Kidney epithelial cell (primary cell): ENCODE measurements at regions not wholly inside any gene's neighbourhood (a gene's known extent, or its start where the extent isn't known, plus 50 kb on each side); places are given as distances from the start of the nearest gene placed in this dataset.
"Not testable (repeated sequence)": the region's sequence is repeated elsewhere in the genome, so short reads cannot be mapped to it uniquely, and the experiment has no call there.

ENCODE experiments used
- DNase-seq: peaks from one replicate; pipeline ENCODE4 v3.0.0-alpha.2; 2010; ENCODE audit warnings: low read depth
- H3K27me3 ChIP-seq: 2 replicates; pipeline ENCODE4 v1.6.0; 2011; ENCODE audit warnings: low read length; ENCODE audit not compliant: control insufficient read depth, insufficient read depth
- H3K36me3 ChIP-seq: 2 replicates; pipeline ENCODE4 v1.5.1; 2011; ENCODE audit warnings: low read length; ENCODE audit not compliant: control insufficient read depth, insufficient read depth
- H3K4me3 ChIP-seq: 2 replicates; pipeline ENCODE4 v1.5.1; 2011; ENCODE audit warnings: low read depth, mild to moderate bottlenecking, control low read depth, low read length
- TF ChIP-seq, protein P1 (sequence below): IDR thresholded peaks from 2 replicates; pipeline ENCODE4 v1.5.1; 2011; ENCODE audit warnings: mild to moderate bottlenecking, moderate library complexity, low read length, control low read depth, inconsistent platforms; ENCODE audit not compliant: insufficient read depth, poor library complexity, severe bottlenecking

DNA sequence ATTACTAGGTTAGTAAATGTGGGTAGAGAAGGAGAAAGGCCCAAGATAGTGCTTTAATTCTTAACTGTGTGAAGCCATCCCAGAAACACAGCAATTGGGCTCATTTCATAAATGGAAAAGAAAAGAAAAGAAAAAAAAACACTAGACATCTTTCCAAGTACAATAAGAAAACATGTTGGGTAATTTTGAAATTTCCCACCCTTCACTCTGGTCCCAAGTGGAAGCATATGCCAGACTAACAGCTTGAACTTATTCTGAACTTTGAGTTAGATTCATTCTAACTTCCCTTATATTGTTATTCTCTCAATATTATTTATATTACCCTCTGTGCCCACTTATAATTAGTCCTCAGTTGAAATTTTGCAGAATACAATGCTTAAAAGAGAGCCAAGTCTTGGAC lies 113.4 kb upstream of the GHR start:
- no peaks in the 10 kb centered on the region for H3K27me3 ChIP-seq
- no peak for DNase-seq
- no peak overlapping the region for H3K4me3 ChIP-seq
- TF ChIP-seq, protein P1, sequence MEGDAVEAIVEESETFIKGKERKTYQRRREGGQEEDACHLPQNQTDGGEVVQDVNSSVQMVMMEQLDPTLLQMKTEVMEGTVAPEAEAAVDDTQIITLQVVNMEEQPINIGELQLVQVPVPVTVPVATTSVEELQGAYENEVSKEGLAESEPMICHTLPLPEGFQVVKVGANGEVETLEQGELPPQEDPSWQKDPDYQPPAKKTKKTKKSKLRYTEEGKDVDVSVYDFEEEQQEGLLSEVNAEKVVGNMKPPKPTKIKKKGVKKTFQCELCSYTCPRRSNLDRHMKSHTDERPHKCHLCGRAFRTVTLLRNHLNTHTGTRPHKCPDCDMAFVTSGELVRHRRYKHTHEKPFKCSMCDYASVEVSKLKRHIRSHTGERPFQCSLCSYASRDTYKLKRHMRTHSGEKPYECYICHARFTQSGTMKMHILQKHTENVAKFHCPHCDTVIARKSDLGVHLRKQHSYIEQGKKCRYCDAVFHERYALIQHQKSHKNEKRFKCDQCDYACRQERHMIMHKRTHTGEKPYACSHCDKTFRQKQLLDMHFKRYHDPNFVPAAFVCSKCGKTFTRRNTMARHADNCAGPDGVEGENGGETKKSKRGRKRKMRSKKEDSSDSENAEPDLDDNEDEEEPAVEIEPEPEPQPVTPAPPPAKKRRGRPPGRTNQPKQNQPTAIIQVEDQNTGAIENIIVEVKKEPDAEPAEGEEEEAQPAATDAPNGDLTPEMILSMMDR, result no peak
- no peaks in the 10 kb centered on the region for H3K36me3 ChIP-seq

DNA sequence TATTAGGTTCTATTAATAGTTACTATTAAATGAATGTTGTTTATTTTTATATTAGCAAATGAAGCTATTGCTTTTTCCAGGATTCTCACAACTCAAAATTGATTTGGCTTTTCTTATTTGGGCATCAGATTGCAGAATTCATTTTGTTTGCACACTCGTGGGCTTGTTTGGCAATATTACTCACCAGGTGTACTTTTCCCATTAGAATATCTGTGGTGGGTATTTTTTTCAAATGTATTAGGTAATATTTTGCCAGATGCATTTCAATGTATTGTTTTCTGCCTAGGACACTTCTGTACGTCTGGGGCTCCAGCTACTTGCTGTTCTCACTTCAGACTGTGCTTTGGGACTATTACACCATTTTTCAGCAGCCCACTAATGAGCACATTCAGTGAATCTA lies 108.0 kb upstream of the GHR start:
- Histone ChIP-seq H3K36me3 (no peaks in the 10 kb centered on the region), H3K27me3 (no peaks in the 10 kb centered on the region), H3K4me3 (no peak overlapping the region)
- no peak for DNase-seq
- TF ChIP-seq, protein P1, result no peak

DNA sequence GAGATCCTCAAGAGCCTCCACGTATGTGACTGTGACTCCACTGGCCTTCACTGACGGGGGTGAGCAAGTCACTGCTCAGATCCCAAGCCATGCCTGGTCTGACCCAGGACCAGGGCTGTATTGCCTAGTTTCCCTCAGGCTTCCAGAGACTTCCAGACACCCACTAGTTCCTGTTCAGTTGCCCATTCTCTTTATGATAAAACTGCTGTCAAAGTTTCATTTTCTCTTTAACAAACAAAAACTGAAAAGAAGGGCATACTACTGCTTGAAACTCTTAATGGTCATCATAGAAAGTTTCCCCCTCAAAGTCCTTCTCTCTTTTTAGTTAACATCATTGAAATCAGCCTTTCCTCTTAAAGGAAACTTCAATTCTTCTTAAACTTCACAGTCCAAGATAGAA lies 105.7 kb upstream of the GHR start:
- no peak for DNase-seq
- Histone ChIP-seq H3K36me3 (no peaks in the 10 kb centered on the region), H3K4me3 (no peak overlapping the region), H3K27me3 (no peaks in the 10 kb centered on the region)
- TF ChIP-seq, protein P1, result no peak

DNA sequence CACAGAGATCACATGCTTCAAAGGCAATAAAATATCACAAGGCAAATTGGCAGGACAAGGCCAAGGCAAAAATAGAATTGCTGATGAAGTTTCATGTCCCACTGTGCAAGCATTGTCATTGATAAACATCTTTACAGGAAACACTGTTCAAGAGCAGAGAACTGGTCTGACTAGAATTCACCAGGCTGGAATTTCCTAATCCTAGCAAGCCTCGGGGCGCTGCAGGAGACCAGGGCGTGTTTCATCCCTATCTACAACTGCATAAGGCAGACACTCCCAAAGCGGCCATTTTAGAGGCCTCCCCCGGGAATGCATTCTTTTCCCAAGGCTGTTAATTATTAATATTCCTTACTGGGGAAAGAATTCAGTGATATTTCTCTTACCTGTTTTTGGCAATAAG lies 103.7 kb upstream of the GHR start:
- not testable (repeated sequence) for H3K36me3 ChIP-seq, DNase-seq, H3K4me3 ChIP-seq, H3K27me3 ChIP-seq

DNA sequence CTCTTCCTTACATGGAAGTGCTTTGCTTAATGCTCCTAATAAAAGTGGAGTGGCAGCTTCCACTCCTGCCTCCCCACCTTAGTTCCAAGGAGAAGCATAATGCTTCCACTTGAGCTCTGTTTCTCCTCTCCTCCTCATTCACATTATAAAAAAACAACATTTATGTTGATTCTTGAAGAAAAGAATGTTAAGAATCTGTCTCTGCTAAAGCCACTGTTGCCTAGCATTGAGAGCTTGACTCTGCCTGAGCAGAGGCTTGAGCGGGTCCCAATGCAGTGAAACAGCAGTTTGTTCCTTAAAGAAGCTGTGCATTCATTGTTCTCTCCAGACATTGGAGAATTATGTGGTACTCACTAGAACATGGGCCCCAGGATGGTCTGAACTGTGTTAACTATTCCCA lies 101.5 kb upstream of the GHR start:
- no peak for DNase-seq
- TF ChIP-seq, protein P1, result no peak
- Histone ChIP-seq H3K4me3 (no peak overlapping the region), H3K36me3 (no peaks in the 10 kb centered on the region), H3K27me3 (no peaks in the 10 kb centered on the region)

DNA sequence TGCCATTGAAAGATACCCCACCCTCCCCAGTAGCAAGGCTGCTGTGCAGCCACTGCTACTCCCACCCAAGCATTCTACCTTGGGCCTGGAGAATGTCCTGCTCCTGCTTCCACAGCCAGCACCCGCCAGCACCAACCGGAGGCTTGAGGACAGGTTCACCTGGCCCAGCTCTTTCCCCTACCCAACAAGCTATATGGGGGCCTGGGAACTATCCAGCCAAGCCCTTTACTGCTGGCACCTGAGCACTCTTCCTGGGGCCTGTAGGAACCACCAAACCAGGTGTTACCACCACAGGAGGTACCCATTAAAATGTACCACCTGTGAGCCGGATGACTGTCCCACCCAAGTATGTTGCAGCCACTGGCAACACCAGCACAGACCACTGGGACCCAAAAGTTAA lies 86.1 kb upstream of the GHR start:
- Histone ChIP-seq H3K36me3 (no peaks in the 10 kb centered on the region), H3K4me3 (no peak overlapping the region), H3K27me3 (no peaks in the 10 kb centered on the region)
- no peak for DNase-seq
- TF ChIP-seq, protein P1, result no peak

DNA sequence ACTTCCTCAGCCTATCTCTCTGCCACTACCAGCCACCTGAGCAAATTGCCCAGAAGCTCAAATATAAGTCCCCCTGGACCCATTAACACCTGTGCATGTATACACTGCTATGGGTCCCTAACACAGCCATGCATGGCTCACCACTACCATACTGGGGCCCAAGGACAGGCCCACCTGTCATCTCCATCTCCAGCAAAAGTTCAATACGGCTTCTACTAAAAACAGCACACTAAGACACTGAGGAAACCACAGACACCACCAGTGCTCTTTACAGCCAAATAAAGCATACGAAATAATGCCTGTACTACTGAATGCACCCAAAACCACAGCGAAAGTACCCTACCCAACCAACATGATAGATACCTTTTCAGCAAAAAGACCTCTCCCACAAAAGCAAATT lies 85.6 kb upstream of the GHR start:
- H3K36me3 ChIP-seq, result no peaks in the 10 kb centered on the region
- no peak overlapping the region for H3K4me3 ChIP-seq

More for the DNA sequence above, 85.6 kb upstream of the GHR start:
- no peak for DNase-seq
- TF ChIP-seq, protein P1, result no peak
- no peaks in the 10 kb centered on the region for H3K27me3 ChIP-seq
